Eye (tissue), 1 donor: ENCODE measurements at regions not wholly inside any gene's neighbourhood (a gene's known extent, or its start where the extent isn't known, plus 50 kb on each side); places are given as distances from the start of the nearest gene placed in this dataset.

ENCODE experiments used
- DNase-seq: peaks from one replicate; pipeline ENCODE4 v3.0.0-alpha.2; 2015

- no peak for DNase-seq
Measured at GRCh38 chr4:187157380-187157958, 433.8 kb upstream of the FAT1 start.

DNA sequence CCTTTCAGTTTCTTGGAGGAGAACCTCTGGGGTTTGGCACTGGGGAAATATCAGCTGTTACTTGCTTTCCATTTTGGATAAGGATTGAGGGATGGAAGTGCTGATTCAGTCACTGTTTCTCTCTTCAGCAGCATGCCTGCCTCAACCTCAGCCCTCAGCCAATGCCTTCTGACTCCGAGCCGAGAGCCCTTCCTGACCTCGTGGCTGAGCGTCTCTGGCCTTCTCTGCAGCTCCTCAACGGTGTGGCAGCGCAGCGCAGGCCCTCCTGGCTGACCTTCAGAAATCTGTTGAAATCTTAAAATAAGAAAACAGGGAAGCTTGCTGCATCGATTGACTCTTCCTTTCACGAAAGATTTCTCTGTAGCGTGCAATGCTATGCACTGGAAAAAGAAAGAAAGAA is 434.3 kb upstream of the FAT1 start:
- no peak for DNase-seq

DNA sequence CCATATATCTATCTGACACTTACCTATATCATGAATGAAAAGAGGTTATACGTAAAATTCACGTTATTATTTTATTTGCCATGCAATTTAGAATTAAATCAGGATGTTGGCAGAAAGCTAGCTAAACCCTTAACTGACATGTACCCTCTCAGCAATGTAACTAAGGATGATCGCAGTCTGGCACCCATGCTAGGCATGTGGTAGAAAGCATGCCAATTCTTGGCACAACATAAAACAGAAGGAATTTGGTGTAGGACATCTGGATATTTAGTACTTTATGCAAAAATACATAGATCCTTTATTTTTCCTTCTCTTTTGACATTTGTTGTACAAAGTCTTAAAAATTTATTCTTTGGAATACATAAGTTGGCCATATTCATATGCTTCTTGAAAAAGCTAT is 436.8 kb upstream of the FAT1 start:
- no peak for DNase-seq

DNA sequence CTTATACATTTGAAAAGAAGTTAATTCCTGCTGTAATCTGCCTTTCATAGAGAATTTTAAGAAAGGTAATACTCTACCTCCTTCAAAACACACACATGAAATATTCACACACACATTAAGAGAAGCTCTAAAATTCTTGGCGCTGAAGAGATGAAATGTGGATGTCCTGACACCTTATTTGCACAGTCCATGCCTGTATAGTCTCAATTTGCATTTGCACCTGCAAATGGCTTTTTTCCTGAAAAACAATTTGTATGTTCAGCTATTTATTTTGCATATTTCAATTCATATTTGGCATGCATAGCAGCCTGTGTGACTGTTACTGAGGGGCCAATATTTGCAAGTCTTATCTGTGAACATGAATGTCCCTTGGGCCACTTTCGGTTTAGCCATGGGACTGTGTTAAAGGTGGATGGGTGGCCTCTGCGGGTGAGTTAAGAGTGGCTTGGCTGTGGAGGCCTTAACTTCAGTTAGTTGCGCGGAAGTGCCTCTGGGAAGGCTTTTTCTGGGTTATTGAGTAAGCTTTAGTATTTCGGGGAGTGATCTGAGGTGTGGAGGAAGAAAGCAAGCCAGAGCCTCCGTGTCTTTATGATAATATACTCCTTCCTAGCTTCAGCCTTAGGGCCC is 443.3 kb upstream of the FAT1 start:
- DNase-seq: no peak

GRCh38 chr4:187171706-187172339 is 448.2 kb upstream of the FAT1 start:
- DNase-seq: peak; percentile 51

DNA sequence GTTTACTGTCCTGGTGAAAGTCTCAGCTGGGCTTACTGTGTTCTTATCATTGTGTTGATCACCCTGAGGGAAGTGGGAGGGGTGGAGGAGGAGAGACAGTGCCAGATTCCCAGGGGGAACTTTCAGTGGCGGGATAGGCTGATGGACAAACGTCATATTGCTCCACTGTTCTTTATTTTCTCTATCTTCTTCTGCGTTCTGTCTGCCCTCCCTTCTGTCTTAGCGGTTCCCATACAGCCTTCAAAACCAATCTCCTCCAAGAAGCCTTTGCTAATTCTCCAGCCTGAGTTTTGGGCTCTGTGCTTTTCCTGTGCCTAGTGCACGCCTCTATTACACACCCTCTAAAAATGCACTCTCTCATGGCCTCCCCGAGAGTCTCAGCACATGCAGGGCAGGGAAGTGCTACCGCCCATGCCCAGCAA is 448.7 kb upstream of the FAT1 start:
- no peak for DNase-seq

DNA sequence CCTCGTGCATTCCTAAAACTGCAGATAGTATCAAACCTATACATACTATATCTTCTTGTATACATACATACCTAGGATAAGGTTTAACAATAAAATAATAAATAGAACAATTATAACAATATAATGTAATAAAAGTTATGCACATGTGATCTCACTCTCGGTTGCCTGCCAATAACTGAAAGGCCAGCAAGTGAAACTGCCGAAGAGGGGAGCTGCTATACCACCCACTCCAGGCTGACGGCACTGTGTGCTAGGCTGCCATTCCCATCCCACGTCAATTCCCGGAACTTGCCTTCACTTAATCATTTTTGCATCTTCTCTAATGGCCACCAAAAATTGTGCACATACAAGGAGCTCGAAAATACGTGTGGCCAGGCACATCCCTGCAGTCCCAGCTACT is 451.1 kb upstream of the FAT1 start:
- DNase-seq: no peak

- no peak for DNase-seq
Measured at GRCh38 chr4:187175197-187175596, 451.5 kb upstream of the FAT1 start.

DNA sequence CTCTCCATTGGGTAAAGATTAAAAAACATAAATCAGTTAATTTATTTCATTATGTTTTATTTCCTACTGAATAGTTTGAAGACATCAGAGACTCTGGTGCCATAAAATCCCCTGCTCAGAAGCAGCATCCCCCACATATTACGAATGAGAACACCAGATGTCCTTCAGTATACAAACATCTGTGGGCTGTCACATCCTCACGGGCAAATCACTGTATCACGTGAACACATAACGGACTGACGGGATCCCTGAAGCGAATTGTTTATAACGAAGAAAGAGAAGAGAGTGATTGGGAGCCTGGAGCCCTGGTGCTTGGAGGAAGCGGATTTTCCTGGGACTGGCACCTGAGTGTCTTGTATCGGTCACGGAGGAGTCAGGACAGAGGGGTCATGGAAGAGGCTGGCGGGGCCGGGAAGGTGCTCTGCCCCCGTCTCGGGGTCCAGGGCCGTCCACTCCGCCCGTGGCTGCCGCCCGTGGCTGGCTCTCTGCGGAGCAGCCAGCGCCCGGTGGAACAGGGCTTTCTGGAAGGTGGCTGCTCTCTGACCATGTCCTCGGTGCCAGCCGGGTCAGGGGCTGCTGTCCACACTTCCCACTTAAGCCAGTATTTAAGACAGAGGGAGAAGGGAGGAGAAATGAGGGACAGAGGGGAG is 452.7 kb upstream of the FAT1 start:
- peak; percentile 35 for DNase-seq

GRCh38 chr4:187178084-187178483 is 454.4 kb upstream of the FAT1 start:
- no peak for DNase-seq

DNA sequence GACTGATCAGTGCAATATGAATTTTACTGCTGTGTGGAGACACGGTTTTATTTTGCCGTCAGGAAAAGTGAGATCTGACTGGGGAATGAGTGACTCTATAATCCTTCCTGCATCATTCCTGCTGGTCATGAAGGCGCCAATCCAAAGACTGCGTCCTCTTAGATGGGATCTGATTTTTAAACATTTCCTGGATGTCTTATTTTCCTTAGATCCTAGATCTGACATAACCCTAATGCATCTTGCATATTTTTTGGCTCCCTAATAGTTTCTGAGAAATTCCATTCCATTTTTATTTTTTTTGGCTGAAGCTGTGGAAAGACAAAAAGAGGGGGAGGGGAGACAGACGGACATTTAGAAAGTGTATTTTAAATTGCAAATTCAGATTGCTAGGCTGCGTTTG is 454.9 kb upstream of the FAT1 start:
- no peak for DNase-seq

GRCh38 chr4:187179086-187180058 is 455.7 kb upstream of the FAT1 start:
- peak; percentile 42 for DNase-seq

- no peak for DNase-seq
Measured at GRCh38 chr4:187181054-187181453, 457.4 kb upstream of the FAT1 start.

- DNase-seq: peak; percentile 63
Measured at GRCh38 chr4:187183346-187183745, 459.7 kb upstream of the FAT1 start.

- DNase-seq: no peak
Measured at GRCh38 chr4:187183826-187184225, 460.2 kb upstream of the FAT1 start.

DNA sequence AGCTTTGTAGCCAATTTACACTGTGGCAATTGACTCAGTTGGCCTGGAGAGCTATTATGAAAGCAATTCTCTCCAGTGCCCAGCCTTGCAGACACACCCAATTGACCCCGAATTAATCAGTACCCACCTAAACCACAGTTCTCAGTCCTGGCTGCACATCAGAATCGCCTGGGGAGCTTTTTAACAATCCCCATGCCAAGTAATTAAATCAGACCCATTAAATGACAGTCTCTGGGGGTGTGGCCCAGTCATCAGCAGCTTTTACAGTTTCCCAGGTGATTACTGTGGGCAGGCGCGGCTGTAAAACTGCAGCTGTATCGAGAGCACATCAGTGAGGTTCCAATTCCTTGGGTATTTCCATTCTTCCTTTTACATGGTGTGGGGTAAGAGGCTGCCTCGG is 460.9 kb upstream of the FAT1 start:
- peak; percentile 46 for DNase-seq

DNA sequence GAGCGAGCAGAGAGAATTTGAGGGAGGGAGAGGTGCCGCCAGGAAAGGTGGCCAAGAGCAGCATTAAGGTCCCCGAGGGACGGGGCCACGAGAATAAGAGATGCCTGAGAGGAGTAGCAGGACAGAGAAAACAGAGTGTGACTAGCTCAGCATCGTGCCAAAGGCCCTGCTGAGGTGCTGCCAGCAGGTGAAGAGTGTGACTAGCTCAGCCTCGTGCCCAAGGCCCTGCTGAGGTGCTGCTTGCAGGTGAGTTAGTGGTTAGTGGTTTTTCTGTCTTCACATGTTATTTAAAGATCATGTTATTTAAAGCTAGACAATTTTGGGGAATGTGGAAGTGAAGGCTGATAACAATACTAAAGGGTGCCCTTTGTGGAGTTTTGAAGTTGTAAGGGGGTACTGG is 464.5 kb upstream of the FAT1 start:
- no peak for DNase-seq

DNA sequence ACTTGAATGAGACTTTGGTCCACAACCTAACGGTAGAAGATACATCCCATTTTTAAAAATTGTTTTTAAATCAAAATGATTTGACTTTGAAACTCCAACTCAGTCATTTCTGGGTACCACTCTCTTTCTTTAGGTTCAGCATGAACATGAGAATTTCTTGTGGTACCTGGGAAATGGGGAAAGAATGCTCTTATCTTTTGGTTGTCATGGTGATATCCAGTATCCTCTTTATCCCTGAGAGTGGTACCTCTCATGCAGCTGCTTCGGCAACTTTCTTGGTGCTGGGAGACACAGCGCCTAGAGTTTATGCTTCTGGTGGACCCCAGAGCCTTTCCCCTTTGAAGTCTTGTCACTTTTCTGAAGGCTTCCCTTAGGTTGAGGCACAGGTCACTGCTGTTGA is 465.1 kb upstream of the FAT1 start:
- DNase-seq: no peak

- no peak for DNase-seq
Measured at GRCh38 chr4:187190390-187190789, 466.7 kb upstream of the FAT1 start.

DNA sequence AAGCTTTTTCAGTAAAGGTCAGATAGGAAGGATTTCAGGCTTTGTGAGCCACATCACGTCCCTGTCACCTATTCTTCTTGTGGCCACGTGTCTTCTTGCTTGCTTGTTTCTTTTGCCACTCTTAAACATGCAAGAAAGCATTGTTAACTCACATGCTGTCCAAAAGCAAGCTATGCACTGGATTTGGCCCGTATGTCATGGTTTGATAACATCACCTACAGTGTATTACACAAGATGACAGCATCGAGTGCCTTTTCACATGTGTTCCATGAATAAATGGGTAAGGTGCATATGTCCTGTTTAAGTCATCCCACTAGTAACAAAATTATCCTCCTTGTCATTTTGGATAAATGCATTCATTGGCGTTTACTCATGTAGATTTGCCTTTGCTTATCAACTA is 468.0 kb upstream of the FAT1 start:
- no peak for DNase-seq

DNA sequence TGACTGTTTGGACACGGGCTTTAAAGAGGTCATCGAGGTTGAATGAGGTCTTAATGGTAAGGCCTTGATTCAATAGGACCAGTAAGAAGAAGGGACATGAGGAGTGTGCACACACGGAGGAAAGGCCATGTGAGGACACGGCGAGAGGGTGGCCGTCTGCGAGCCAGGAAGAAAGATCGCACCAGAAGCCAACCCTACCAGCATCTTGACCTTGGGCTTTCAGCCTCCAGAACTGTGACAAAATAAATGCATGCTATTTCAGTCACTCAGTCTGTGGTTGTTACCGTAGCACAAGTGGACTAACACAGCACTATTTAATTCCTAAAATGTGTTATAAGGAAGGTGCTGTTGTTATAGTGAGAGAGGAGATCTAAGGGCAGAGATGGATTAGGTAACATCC is 468.6 kb upstream of the FAT1 start:
- no peak for DNase-seq

- no peak for DNase-seq
Measured at GRCh38 chr4:187193141-187193540, 469.5 kb upstream of the FAT1 start.

GRCh38 chr4:187204389-187204918 is 480.8 kb upstream of the FAT1 start:
- DNase-seq: no peak
